ENCODE measurements at regions not wholly inside any gene's neighbourhood (a gene's known extent, or its start where the extent isn't known, plus 50 kb on each side); places are given as distances from the start of the nearest gene placed in this dataset.

DNA sequence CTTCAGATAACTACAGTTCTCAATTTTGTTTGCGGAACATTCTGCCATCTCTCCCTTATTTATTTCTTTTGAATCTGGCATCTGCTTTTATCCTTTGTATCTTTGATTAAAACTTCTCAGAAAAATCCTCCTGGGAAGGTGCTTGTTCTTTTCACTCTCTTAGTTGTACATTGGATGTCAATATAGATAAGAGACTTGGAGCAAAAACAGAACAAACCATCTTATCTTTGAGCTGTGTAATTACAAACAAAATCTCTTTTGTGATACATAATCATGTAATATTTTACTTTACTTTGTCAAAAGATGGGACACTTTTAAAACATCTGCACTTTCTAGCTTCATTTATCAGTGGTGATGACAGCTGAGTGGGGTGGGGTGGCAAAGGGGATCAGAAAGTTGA lies 307.2 kb upstream of the LYPLAL1 start:
- DNase-seq (ENCODE audit: low spot score): no peak
- TF ChIP-seq, protein P1, sequence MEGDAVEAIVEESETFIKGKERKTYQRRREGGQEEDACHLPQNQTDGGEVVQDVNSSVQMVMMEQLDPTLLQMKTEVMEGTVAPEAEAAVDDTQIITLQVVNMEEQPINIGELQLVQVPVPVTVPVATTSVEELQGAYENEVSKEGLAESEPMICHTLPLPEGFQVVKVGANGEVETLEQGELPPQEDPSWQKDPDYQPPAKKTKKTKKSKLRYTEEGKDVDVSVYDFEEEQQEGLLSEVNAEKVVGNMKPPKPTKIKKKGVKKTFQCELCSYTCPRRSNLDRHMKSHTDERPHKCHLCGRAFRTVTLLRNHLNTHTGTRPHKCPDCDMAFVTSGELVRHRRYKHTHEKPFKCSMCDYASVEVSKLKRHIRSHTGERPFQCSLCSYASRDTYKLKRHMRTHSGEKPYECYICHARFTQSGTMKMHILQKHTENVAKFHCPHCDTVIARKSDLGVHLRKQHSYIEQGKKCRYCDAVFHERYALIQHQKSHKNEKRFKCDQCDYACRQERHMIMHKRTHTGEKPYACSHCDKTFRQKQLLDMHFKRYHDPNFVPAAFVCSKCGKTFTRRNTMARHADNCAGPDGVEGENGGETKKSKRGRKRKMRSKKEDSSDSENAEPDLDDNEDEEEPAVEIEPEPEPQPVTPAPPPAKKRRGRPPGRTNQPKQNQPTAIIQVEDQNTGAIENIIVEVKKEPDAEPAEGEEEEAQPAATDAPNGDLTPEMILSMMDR (IDR thresholded peaks at IDR 0.05; ENCODE audit: extremely low read depth, missing control alignments): no peak

DNA sequence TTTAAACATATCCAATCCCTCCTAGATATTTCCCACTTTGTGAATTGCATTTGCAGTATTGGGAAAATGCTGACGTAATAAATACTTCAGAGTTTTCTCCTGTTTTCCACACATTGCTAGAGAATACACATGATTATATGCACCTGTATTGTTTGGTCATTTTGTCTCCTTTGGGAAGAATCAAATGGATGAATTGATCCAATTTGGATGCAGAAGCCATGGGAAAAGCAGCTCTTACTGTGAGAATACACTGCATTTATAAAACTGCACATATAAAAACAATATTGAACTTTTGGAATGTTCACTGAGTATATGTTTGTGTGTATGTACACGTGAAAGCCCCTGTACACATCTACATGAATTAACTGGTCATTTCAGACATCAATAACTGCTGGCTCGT lies 306.6 kb upstream of the LYPLAL1 start:
- TF ChIP-seq, protein P1 (IDR thresholded peaks at IDR 0.05; ENCODE audit: extremely low read depth, missing control alignments): no peak
- no peak for DNase-seq (ENCODE audit: low spot score)

DNA sequence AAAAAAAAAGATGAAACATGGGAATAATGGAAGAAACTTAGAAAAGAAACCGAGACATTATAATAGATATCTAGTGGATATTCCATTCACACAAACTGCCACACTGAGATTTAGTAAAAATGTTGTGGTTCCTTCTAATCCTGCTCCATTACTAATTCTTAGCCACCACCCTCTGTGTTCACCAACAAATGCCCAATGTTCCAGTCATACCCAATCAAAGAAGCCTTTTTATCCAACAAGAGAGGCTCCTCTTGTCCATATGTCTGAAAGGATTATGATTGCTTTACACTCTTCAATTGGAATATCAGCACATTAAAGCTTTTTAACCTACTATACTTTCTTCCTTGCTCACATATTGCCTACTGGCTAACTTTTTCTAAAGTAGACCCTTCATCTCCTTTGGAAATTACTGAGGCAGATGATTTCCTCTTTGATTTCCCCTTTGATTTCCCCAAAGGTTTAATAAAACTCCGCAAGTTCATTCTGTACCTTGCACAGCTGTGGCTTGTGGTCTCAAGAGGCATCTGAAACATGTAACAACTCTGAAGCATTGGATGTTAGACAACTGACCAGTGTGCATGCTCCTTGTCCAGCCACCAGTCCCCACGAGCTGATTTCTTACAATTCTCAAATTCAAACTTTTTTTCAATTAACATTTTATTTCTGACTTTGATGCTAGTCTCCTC lies 305.6 kb upstream of the LYPLAL1 start:
- DNase-seq (ENCODE audit: low spot score): no peak
- TF ChIP-seq, protein P1 (IDR thresholded peaks at IDR 0.05; ENCODE audit: extremely low read depth, missing control alignments): no peak

DNA sequence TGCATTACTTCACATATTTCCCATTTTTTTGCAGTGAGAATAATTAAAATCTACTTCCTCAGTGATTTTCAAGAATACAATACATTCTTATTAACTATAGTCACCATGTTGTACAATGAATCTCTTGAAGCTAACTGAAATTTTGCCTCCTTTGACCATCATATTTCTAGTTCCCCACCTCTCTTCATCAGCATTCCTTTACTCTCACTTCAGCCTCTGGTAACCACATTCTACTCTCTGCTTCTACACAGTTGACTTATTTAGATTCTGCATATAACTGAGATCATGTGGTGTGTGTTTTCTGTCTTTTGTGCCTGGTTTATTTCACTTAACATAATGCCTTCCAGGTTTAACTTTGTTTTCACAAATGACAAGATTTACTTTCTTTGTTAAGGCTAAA lies 304.4 kb upstream of the LYPLAL1 start:
- TF ChIP-seq, protein P1 (IDR thresholded peaks at IDR 0.05; ENCODE audit: extremely low read depth, missing control alignments): no peak
- DNase-seq (ENCODE audit: low spot score): no peak

DNA sequence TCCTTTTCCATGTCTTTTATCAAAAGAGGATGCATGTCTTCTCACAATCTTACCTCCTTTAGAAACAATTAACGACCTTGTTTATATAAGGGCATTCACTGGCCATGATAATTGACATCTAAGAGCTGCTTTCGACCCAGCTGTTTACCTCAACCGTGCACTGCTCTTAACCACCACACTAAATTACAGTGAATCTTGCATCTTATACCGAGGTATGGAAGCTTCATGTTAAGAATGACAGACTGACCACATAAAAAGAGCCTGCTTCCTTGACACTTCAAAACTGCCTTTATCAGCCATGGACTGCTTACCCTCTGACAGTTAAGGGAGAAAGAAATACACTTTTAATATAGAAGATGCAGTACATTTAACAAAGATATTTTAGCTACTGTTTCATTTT lies 301.7 kb upstream of the LYPLAL1 start:
- DNase-seq (ENCODE audit: low spot score): no peak
- TF ChIP-seq, protein P1 (IDR thresholded peaks at IDR 0.05; ENCODE audit: extremely low read depth, missing control alignments): no peak

DNA sequence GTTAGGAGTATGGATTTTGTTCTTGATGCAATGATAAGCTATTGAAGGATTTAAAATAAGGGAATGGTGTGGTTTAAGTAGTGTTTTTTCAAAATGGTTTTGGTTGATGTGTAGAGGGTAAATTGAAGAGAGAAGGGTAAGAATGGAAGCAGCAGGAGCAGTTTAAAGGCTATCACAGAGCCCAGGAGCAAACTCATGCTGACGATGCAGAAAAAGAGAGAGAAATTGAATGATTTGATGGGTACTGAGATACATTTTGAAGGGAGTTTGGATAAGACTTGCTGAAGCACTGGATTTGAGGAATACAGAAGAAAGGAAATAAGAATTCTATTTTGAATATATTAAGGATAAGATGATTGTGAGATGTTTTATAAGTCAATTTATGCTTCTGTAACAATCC lies 300.8 kb upstream of the LYPLAL1 start:
- no peak for DNase-seq (ENCODE audit: low spot score)
- TF ChIP-seq, protein P1 (IDR thresholded peaks at IDR 0.05; ENCODE audit: extremely low read depth, missing control alignments): no peak

DNA sequence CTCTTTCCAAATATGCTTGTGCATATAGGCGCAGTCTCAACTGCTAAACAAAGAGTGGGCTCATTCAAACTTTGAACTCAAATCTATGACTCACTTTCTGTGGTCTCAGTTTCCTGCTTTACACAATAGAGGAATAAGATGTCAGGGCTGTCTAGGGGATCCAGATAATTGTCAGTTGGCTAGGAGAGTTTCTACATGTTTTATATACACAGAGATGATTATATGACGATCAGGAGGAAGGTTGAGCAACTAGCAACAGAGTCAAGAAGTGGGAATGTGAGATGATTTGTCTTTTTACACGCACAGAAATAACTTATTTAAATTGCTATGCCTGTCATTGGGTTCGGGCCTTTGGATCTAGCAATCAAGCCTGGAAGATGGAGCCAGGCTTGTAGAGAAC lies 299.4 kb upstream of the LYPLAL1 start:
- DNase-seq (ENCODE audit: low spot score): no peak
- TF ChIP-seq, protein P1 (IDR thresholded peaks at IDR 0.05; ENCODE audit: extremely low read depth, missing control alignments): no peak

Measured in GM20000 (cell line).